H9 (cell line): ENCODE measurements at regions not wholly inside any gene's neighbourhood (a gene's known extent, or its start where the extent isn't known, plus 50 kb on each side); places are given as distances from the start of the nearest gene placed in this dataset.

Experiments used
- DNase-seq: peaks from one replicate; pipeline ENCODE4 v3.0.0-alpha.2; 2017
- H2AFZ ChIP-seq: one replicate; pipeline ENCODE4 v1.6.1; 2013; ENCODE audit warnings: mild to moderate bottlenecking, low read length, control low read depth, moderate library complexity
- H2AK5ac ChIP-seq: 2 replicates; pipeline ENCODE4 v1.6.1; 2013; ENCODE audit warnings: low read length, control low read depth, mixed read lengths; ENCODE audit not compliant: insufficient read length
- H2BK120ac ChIP-seq: one replicate; pipeline ENCODE4 v1.6.1; 2013; ENCODE audit warnings: low read depth, mild to moderate bottlenecking, low read length, control low read depth, inconsistent platforms; ENCODE audit not compliant: poor library complexity, severe bottlenecking
- H2BK12ac ChIP-seq: 2 replicates; pipeline ENCODE4 v1.6.1; 2013; ENCODE audit warnings: low read length, control low read depth, mixed read lengths, low read depth; ENCODE audit not compliant: insufficient read length
- H2BK15ac ChIP-seq: 2 replicates; pipeline ENCODE4 v1.6.1; 2013; ENCODE audit warnings: low read depth, low read length, control low read depth
- H2BK20ac ChIP-seq: one replicate; pipeline ENCODE4 v1.6.1; 2013; ENCODE audit warnings: low read depth, mild to moderate bottlenecking, low read length, control low read depth, inconsistent platforms; ENCODE audit not compliant: poor library complexity, severe bottlenecking
- H2BK5ac ChIP-seq: 2 replicates; pipeline ENCODE4 v1.6.1; 2013; ENCODE audit warnings: low read length, control low read depth, mixed read lengths; ENCODE audit not compliant: insufficient read length
- H3K14ac ChIP-seq: 2 replicates; pipeline ENCODE4 v1.6.1; 2013; ENCODE audit warnings: low read length, control low read depth; ENCODE audit not compliant: insufficient read depth
- H3K18ac ChIP-seq: 2 replicates; pipeline ENCODE4 v1.6.1; 2013; ENCODE audit warnings: low read depth, mild to moderate bottlenecking, mixed read lengths, low read length, control low read depth; ENCODE audit not compliant: insufficient read length
- H3K23ac ChIP-seq: 2 replicates; pipeline ENCODE4 v1.6.1; 2013; ENCODE audit warnings: low read length, control low read depth, mixed read lengths, low read depth; ENCODE audit not compliant: insufficient read length
- H3K23me2 ChIP-seq: 2 replicates; pipeline ENCODE4 v1.6.1; 2013; ENCODE audit warnings: low read depth, mild to moderate bottlenecking, mixed read lengths, low read length, control low read depth; ENCODE audit not compliant: insufficient read length, poor library complexity, severe bottlenecking
- H3K27ac ChIP-seq: 2 replicates; pipeline ENCODE4 v1.5.1; 2013; ENCODE audit warnings: low read length, control low read depth, mixed read lengths, low read depth; ENCODE audit not compliant: insufficient read length
- H3K27me3 ChIP-seq: 2 replicates; pipeline ENCODE4 v1.6.1; 2013; ENCODE audit warnings: low read length, control low read depth, inconsistent platforms; ENCODE audit not compliant: insufficient read depth
- H3K4ac ChIP-seq: 2 replicates; pipeline ENCODE4 v1.6.1; 2013; ENCODE audit warnings: low read depth, mild to moderate bottlenecking, control low read depth, inconsistent platforms, low read length, moderate library complexity
- H3K4me1 ChIP-seq: 2 replicates; pipeline ENCODE4 v1.6.1; 2013; ENCODE audit warnings: low read length, control low read depth, inconsistent platforms; ENCODE audit not compliant: insufficient read depth
- H3K4me2 ChIP-seq: 2 replicates; pipeline ENCODE4 v1.6.1; 2013; ENCODE audit warnings: low read length, control low read depth, mixed read lengths; ENCODE audit not compliant: insufficient read length, insufficient read depth
- H3K56ac ChIP-seq: 2 replicates; pipeline ENCODE4 v1.6.1; 2013; ENCODE audit warnings: low read depth, mild to moderate bottlenecking, mixed read lengths, low read length, control low read depth; ENCODE audit not compliant: insufficient read length
- H3K79me1 ChIP-seq: 2 replicates; pipeline ENCODE4 v1.6.1; 2013; ENCODE audit warnings: low read depth, mild to moderate bottlenecking, moderate library complexity, low read length, control low read depth, inconsistent platforms; ENCODE audit not compliant: insufficient read depth, poor library complexity, severe bottlenecking
- H3K79me2 ChIP-seq: 2 replicates; pipeline ENCODE4 v1.6.1; 2013; ENCODE audit warnings: low read length, control low read depth, inconsistent platforms; ENCODE audit not compliant: insufficient read depth
- H3K9ac ChIP-seq: 2 replicates; pipeline ENCODE4 v1.6.1; 2013; ENCODE audit warnings: low read length, control low read depth, mixed read lengths; ENCODE audit not compliant: insufficient read length; ENCODE audit errors: extremely low read depth
- H3K9me3 ChIP-seq: one replicate; pipeline ENCODE4 v1.6.1; 2013; ENCODE audit warnings: low read depth, low read length, inconsistent platforms; ENCODE audit not compliant: control insufficient read depth
- H3T11ph ChIP-seq: one replicate; pipeline ENCODE4 v1.6.1; 2013; ENCODE audit warnings: mild to moderate bottlenecking, low read length, control low read depth, inconsistent platforms
- H4K20me1 ChIP-seq: one replicate; pipeline ENCODE4 v1.6.1; 2013; ENCODE audit not compliant: control insufficient read depth, insufficient read length, insufficient read depth
- H4K5ac ChIP-seq: 2 replicates; pipeline ENCODE4 v1.6.1; 2013; ENCODE audit warnings: low read depth, mild to moderate bottlenecking, mixed read lengths, low read length, control low read depth; ENCODE audit not compliant: insufficient read length
- H4K8ac ChIP-seq: replicated peaks from 2 replicates; pipeline ENCODE4 v1.6.1; 2013; ENCODE audit warnings: low read length, control low read depth, mixed read lengths, low read depth; ENCODE audit not compliant: insufficient read length
- H4K91ac ChIP-seq: 2 replicates; pipeline ENCODE4 v1.6.1; 2013; ENCODE audit warnings: low read depth, mild to moderate bottlenecking, moderate library complexity, mixed read lengths, low read length, control low read depth; ENCODE audit not compliant: insufficient read length
- H3K27ac Mint-ChIP-seq, 3 experiments: 2 replicates in 2 of 3; 3 replicates in 1 of 3; pipeline ENCODE4 v1.8.0; 2020 to 2021; ENCODE audit warnings: mixed read lengths in 3 of 3, mild to moderate bottlenecking in 1 of 3, moderate library complexity in 1 of 3
- H3K27me3 Mint-ChIP-seq: 2 replicates; pipeline ENCODE4 v1.8.0; 2021; ENCODE audit warnings: low read depth, mild to moderate bottlenecking, moderate library complexity, mixed read lengths
- H3K36me3 Mint-ChIP-seq, 3 experiments: 2 replicates in 2 of 3; 3 replicates in 1 of 3; pipeline ENCODE4 v1.8.0; 2020 to 2021; ENCODE audit warnings: low read depth in 3 of 3, mixed read lengths in 3 of 3; ENCODE audit not compliant: insufficient read depth in 1 of 3
- H3K4me1 Mint-ChIP-seq, 2 experiments: 2 replicates each; pipeline ENCODE4 v1.8.0; 2020; ENCODE audit warnings: mixed read lengths in 2 of 2
- H3K4me3 Mint-ChIP-seq, 2 experiments: 2 replicates in 1 of 2; 3 replicates in 1 of 2; pipeline ENCODE4 v1.8.0; 2020 to 2021; ENCODE audit warnings: mild to moderate bottlenecking in 2 of 2, mixed read lengths in 2 of 2, moderate library complexity in 1 of 2
- H3K9me3 Mint-ChIP-seq, 2 experiments: 2 replicates in 1 of 2; 3 replicates in 1 of 2; pipeline ENCODE4 v1.8.0; 2020; ENCODE audit warnings: mild to moderate bottlenecking in 2 of 2, mixed read lengths in 2 of 2, moderate library complexity in 1 of 2
- WGBS: extraction: QIAGEN DNeasy Blood & Tissue Kit; methylation state at CpG from one replicate; pipeline ENCODE4 v1.1.7; 2013; ENCODE audit warnings: missing lambda C conversion rate, low lambda C conversion rate, mixed read lengths; ENCODE audit not compliant: insufficient read length; ENCODE audit errors: extremely low coverage; 5-methylcytosine and 5-hydroxymethylcytosine counted together
- TF ChIP-seq, protein P1 (sequence below): fragments of 200-600 bp; sonication (generic); conservative IDR thresholded peaks from 3 replicates; pipeline ENCODE4 v1.8.0; 2021; ENCODE audit warnings: antibody characterized with exemption, mild to moderate bottlenecking

- H4K91ac ChIP-seq = no peak overlapping the region
- no peaks in the 10 kb centered on the region for H3K9me3 Mint-ChIP-seq
- no peaks in the 10 kb centered on the region for H3K4me1 ChIP-seq
- H3K27ac Mint-ChIP-seq = no peak overlapping the region
- H3K27me3 ChIP-seq = no peaks in the 10 kb centered on the region; the same call in 1 of the 2 replicates
- no peak overlapping the region for H4K8ac ChIP-seq
- DNase-seq = no peak
- H2BK15ac ChIP-seq = no peak overlapping the region
- no peak overlapping the region for H3K9ac ChIP-seq
- no peak overlapping the region for H3K23ac ChIP-seq
- H3K18ac ChIP-seq = no peak overlapping the region
- no peak overlapping the region for H2AFZ ChIP-seq
- TF ChIP-seq, protein P1, sequence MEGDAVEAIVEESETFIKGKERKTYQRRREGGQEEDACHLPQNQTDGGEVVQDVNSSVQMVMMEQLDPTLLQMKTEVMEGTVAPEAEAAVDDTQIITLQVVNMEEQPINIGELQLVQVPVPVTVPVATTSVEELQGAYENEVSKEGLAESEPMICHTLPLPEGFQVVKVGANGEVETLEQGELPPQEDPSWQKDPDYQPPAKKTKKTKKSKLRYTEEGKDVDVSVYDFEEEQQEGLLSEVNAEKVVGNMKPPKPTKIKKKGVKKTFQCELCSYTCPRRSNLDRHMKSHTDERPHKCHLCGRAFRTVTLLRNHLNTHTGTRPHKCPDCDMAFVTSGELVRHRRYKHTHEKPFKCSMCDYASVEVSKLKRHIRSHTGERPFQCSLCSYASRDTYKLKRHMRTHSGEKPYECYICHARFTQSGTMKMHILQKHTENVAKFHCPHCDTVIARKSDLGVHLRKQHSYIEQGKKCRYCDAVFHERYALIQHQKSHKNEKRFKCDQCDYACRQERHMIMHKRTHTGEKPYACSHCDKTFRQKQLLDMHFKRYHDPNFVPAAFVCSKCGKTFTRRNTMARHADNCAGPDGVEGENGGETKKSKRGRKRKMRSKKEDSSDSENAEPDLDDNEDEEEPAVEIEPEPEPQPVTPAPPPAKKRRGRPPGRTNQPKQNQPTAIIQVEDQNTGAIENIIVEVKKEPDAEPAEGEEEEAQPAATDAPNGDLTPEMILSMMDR = no peak
- H2BK120ac ChIP-seq = no peak overlapping the region
- no peak overlapping the region for H3K4ac ChIP-seq
- H3T11ph ChIP-seq = no peak overlapping the region
- H3K36me3 Mint-ChIP-seq = no peaks in the 10 kb centered on the region
- no CpG with 5 or more reads among the region's 2 CpGs for WGBS
- H3K4me1 Mint-ChIP-seq = peaks cover 9 to 18% of the 10 kb centered on the region in 2 experiments
- H4K5ac ChIP-seq = no peak overlapping the region
- no peak overlapping the region for H2BK20ac ChIP-seq
- H3K56ac ChIP-seq = no peak overlapping the region
- no peak overlapping the region for H3K4me3 Mint-ChIP-seq
- H3K23me2 ChIP-seq = no peaks in the 10 kb centered on the region
- no peak overlapping the region for H2BK5ac ChIP-seq
- no peak overlapping the region for H3K4me2 ChIP-seq
- no peak overlapping the region for H2BK12ac ChIP-seq
- no peaks in the 10 kb centered on the region for H4K20me1 ChIP-seq
- H3K14ac ChIP-seq = no peak overlapping the region
- H2AK5ac ChIP-seq = no peak overlapping the region
- H3K79me1 ChIP-seq = no peaks in the 10 kb centered on the region
- no peaks in the 10 kb centered on the region for H3K79me2 ChIP-seq
- H3K9me3 ChIP-seq = no peaks in the 10 kb centered on the region
- no peaks in the 10 kb centered on the region for H3K27me3 Mint-ChIP-seq
- no peak overlapping the region for H3K27ac ChIP-seq
These were observed 348.3 kb downstream of the ISL1 start for GRCh38 chr5:51731421-51732029.
